ENCODE measurements at regions not wholly inside any gene's neighbourhood (a gene's known extent, or its start where the extent isn't known, plus 50 kb on each side); places are given as distances from the start of the nearest gene placed in this dataset.

DNA sequence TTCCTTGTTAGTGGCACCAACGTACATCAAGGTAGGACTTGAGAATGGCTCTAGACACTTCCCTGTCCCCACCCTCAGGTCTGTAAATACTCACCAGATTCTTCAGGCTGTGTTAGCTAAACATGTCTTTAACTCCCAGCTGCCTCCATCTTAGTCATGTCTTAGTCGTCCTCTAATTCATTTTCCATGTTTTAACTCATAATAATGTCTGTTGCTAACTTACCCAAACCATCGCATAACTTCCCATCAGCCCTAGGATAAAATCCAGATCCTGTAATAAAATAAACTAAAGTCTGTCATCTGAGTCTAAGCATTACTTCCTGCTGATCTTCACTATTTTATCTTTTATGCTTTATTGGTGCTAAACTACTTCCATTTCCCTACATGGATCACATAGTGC lies 600.0 kb upstream of the CELF2 start:
- TF ChIP-seq, protein P1, sequence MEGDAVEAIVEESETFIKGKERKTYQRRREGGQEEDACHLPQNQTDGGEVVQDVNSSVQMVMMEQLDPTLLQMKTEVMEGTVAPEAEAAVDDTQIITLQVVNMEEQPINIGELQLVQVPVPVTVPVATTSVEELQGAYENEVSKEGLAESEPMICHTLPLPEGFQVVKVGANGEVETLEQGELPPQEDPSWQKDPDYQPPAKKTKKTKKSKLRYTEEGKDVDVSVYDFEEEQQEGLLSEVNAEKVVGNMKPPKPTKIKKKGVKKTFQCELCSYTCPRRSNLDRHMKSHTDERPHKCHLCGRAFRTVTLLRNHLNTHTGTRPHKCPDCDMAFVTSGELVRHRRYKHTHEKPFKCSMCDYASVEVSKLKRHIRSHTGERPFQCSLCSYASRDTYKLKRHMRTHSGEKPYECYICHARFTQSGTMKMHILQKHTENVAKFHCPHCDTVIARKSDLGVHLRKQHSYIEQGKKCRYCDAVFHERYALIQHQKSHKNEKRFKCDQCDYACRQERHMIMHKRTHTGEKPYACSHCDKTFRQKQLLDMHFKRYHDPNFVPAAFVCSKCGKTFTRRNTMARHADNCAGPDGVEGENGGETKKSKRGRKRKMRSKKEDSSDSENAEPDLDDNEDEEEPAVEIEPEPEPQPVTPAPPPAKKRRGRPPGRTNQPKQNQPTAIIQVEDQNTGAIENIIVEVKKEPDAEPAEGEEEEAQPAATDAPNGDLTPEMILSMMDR (conservative IDR thresholded peaks at IDR 0.05; ENCODE audit: low read depth, low read length): no peak
- no peak for DNase-seq (ENCODE audit: low read depth)
- no peak overlapping the region for H3K4me3 ChIP-seq (ENCODE audit: low read depth, low read length)

DNA sequence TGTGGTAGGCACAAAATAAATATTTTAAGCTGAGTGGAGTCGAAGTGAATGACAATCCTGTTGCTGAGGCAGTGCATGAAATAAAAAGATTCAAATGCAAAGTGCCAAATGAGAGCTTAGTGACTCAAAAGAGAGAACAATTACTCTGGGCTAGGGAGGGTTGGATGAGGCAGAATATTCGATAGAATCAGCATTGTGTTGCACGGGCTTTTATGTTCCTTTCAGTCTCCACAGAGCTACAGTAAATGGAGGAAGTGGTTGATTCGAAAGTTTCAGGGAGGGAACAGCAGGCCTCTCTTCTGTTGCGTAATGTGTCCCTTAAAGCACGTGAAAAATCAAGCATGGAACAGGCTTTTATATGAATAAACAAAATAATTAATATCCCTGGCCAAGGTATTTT lies 599.3 kb upstream of the CELF2 start:
- H3K4me3 ChIP-seq (ENCODE audit: low read depth, low read length): no peak overlapping the region
- no peak for DNase-seq (ENCODE audit: low read depth)
- TF ChIP-seq, protein P1 (conservative IDR thresholded peaks at IDR 0.05; ENCODE audit: low read depth, low read length): no peak

DNA sequence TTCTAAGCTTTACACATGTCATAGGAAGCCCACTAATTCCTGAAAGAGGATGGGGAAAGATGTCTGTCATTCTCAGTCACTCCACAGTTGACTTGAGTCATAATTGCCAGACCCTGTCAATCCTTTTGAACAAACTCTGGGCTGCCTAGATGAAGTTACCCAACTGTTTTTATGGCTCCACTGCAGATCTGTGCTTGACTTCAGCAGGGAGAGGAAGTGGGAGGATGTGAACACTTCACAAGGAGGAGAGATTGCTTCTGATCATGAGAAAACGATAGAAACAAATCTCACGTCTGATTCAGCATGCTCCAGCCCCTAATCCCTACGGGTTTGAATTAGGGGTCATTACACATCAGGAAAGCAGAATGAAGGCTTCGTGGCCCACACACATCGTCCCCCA lies 596.6 kb upstream of the CELF2 start:
- TF ChIP-seq, protein P1 (conservative IDR thresholded peaks at IDR 0.05; ENCODE audit: low read depth, low read length): no peak
- H3K4me3 ChIP-seq (ENCODE audit: low read depth, low read length): no peak overlapping the region
- DNase-seq (ENCODE audit: low read depth): no peak

DNA sequence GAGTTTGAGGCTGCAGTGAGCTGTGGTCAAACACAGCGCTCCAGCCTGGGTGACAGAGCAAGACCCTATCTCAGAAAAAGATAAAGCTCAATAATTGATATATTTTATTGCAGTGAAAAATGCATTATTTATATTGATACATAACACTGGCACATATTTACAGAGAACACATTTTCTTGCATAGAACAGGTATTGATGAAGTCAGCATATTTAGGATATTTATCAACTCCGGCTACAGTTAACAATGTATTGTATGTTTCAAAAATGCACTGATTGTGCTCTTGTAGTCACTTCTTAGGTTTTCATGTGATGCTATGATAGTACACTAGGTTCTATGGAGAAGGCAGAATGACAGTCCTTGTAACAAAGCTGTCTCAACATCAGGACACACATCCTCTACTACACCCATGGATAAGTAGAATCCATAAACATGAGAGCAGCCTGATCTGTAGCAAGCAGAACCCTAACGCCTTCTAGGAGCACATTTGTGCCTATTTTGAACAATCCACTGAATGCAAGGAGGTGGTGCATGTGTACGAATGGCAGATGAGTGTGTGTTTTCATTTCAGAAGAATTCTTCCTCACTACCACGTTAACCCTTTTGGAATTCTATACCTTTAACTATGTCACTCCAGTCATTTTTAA lies 586.1 kb upstream of the CELF2 start:
- H3K4me3 ChIP-seq (ENCODE audit: low read depth, low read length): no peak overlapping the region
- TF ChIP-seq, protein P1 (conservative IDR thresholded peaks at IDR 0.05; ENCODE audit: low read depth, low read length): no peak
- no peak for DNase-seq (ENCODE audit: low read depth)

DNA sequence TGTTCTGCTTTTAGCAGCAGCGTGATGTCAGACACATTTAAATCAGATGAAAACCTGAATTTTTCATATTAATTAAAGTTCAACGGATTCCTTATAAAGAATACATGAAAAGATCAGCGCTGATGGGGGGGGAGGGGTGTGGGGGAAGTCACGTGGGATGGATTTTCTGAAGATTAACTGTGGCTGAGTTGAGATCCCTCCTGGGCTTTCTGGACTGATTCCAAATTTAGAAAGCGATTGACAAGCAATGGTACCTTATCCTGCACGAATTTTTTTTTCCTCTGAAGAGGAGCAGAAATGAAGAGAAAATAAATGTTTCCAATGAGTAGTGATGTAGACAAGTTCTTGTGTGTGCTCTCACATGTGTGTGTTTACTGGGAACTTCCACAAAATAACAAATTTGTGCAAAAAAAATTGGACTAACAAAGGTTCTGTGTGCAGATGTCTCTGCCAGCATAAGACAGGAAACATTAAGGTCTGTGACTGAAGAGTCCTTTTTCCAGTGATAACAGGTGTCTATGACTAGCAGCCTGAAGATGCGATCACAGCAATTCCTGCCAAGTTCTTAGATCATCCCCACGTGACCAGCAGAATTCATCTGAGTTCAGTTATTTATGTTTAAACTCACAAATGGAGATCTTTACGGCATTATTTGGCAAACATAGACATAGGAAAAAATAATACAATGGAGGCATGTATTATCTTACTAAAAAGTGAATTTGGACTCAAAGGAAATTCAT lies 585.2 kb upstream of the CELF2 start:
- H3K4me3 ChIP-seq (ENCODE audit: low read depth, low read length): no peak overlapping the region
- TF ChIP-seq, protein P1 (conservative IDR thresholded peaks at IDR 0.05; ENCODE audit: low read depth, low read length): no peak
- no peak for DNase-seq (ENCODE audit: low read depth)

DNA sequence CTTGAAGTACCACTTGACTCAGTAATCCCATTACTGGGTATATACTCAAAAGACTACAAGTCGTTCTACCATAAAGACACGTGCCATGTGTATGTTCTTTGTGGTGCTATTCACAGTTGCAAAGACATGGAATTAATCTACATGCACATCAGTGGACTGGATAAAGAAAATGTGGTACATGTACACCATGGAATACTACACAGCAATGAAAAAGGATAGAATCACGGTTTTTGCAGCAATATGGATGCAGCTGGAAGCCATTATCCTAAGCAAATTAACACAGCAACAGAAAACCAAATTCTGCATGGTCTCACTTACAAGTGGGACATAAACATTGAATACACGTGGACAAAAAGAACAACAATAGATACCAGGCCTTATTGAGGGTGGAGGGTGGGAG lies 583.4 kb upstream of the CELF2 start:
- H3K4me3 ChIP-seq (ENCODE audit: low read depth, low read length): no peak overlapping the region
- TF ChIP-seq, protein P1 (conservative IDR thresholded peaks at IDR 0.05; ENCODE audit: low read depth, low read length): no peak
- no peak for DNase-seq (ENCODE audit: low read depth)

DNA sequence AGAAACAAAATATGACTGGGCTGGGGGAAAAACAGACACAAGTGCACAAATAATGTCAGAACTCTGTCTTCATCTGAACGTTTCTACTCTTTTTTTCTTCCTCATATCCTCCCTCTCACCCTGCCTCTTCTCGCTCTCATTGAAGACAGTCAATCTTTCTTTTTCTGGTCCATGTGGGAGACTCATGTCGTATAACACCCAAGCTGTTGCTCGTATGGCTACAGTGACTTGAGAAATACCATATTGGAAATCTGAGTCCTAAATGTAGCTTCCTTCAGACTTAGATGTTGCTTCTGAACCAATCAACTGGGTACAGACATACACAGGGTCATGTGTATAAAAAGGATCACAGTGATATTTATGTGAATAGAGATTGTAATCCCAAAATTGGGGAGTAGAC lies 579.8 kb upstream of the CELF2 start:
- no peak for DNase-seq (ENCODE audit: low read depth)
- no peak overlapping the region for H3K4me3 ChIP-seq (ENCODE audit: low read depth, low read length)
- TF ChIP-seq, protein P1 (conservative IDR thresholded peaks at IDR 0.05; ENCODE audit: low read depth, low read length): no peak

Data from choroid plexus epithelial cell (primary cell).